ENCODE measurements at regions not wholly inside any gene's neighbourhood (a gene's known extent, or its start where the extent isn't known, plus 50 kb on each side); places are given as distances from the start of the nearest gene placed in this dataset.

GRCh38 chr4:22077571-22077970, 129.0 kb upstream of the KCNIP4 start:
- no peak for TF ChIP-seq NFIC (IDR thresholded peaks at IDR 0.05; ENCODE audit: low read length)
- no peak for TF ChIP-seq MYPOP (CRISPR knock-in tag; IDR thresholded peaks at IDR 0.05)
- TF ChIP-seq IRF1 (CRISPR knock-in tag; IDR thresholded peaks at IDR 0.05; ENCODE audit: low read depth), result no peak
